WTC11 (cell line): ENCODE measurements at regions not wholly inside any gene's neighbourhood (a gene's known extent, or its start where the extent isn't known, plus 50 kb on each side); places are given as distances from the start of the nearest gene placed in this dataset.

ENCODE experiments used
- ATAC-seq: fragments of 200-7000 bp; cut with Tn5 transposase; 2 replicates; pipeline ENCODE4 v1.10.0; 2021; ENCODE audit warnings: mild to moderate bottlenecking, moderate library complexity
- CTCF ChIA-PET: fragments of 300-600 bp; sonication (Branson Sonifier 250); formaldehyde crosslinking; loops from one replicate; lab custom pipeline; 2021; ENCODE audit warnings: antibody characterized with exemption; lab: Charles Lee
- POLR2A ChIA-PET: fragments of 350-600 bp; sonication (Branson Sonifier 250); formaldehyde crosslinking; loops from one replicate; lab custom pipeline; 2021; ENCODE audit warnings: antibody characterized with exemption; lab: Charles Lee
- DNase-seq: peaks from one replicate; pipeline ENCODE4 v3.0.0; 2021; ENCODE audit warnings: low spot score
- H3K27ac Mint-ChIP-seq: 2 replicates; pipeline ENCODE4 v1.8.0; 2021; ENCODE audit warnings: mixed read lengths
- H3K27me3 Mint-ChIP-seq: 2 replicates; pipeline ENCODE4 v1.8.0; 2021; ENCODE audit warnings: low read depth, mild to moderate bottlenecking, moderate library complexity, mixed read lengths
- H3K36me3 Mint-ChIP-seq: 2 replicates; pipeline ENCODE4 v1.8.0; 2021; ENCODE audit warnings: mixed read lengths
- H3K4me1 Mint-ChIP-seq: 2 replicates; pipeline ENCODE4 v1.8.0; 2022; ENCODE audit warnings: mixed read lengths
- H3K4me3 Mint-ChIP-seq: 2 replicates; pipeline ENCODE4 v1.8.0; 2021; ENCODE audit warnings: mild to moderate bottlenecking, moderate library complexity, mixed read lengths
- H3K9me3 Mint-ChIP-seq: 2 replicates; pipeline ENCODE4 v1.8.0; 2021; ENCODE audit warnings: mixed read lengths
- ATF3 ChIP-seq: sonication (generic); formaldehyde crosslinking; conservative IDR thresholded peaks from 2 replicates; pipeline ENCODE4 v1.8.1; 2022; ENCODE audit warnings: mild to moderate bottlenecking, missing genetic modification reagents
- CBFB ChIP-seq: sonication (generic); formaldehyde crosslinking; IDR thresholded peaks from 2 replicates; pipeline ENCODE4 v1.8.1; 2022; ENCODE audit warnings: mild to moderate bottlenecking, low read depth, missing genetic modification reagents
- CDX4 ChIP-seq: fragments of 250-450 bp; sonication (Bioruptor Pico); IDR thresholded peaks from 2 replicates; pipeline ENCODE4 v1.9.0; 2021; ENCODE audit warnings: moderate library complexity, mild to moderate bottlenecking, inconsistent platforms, borderline replicate concordance
- CREB1 ChIP-seq: sonication (generic); formaldehyde crosslinking; IDR thresholded peaks from 2 replicates; pipeline ENCODE4 v1.8.0; 2023; ENCODE audit warnings: mild to moderate bottlenecking, missing genetic modification reagents
- CREM ChIP-seq: sonication (generic); formaldehyde crosslinking; IDR thresholded peaks from 2 replicates; pipeline ENCODE4 v1.8.1; 2022; ENCODE audit warnings: mild to moderate bottlenecking, missing genetic modification reagents, moderate library complexity
- E2F4 ChIP-seq: sonication (generic); formaldehyde crosslinking; IDR thresholded peaks from 2 replicates; pipeline ENCODE4 v1.8.1; 2022; ENCODE audit warnings: low read depth, mild to moderate bottlenecking, moderate library complexity, missing genetic modification reagents, borderline replicate concordance
- E2F5 ChIP-seq: sonication (generic); formaldehyde crosslinking; IDR thresholded peaks from 2 replicates; pipeline ENCODE4 v1.8.1; 2022; ENCODE audit warnings: mild to moderate bottlenecking, moderate library complexity, missing genetic modification reagents
- ESRRA ChIP-seq: sonication (generic); formaldehyde crosslinking; IDR thresholded peaks from 2 replicates; pipeline ENCODE4 v1.8.1; 2022; ENCODE audit warnings: mild to moderate bottlenecking, missing genetic modification reagents, borderline replicate concordance
- FOXP1 ChIP-seq: sonication (generic); formaldehyde crosslinking; IDR thresholded peaks from 2 replicates; pipeline ENCODE4 v1.8.0; 2022; ENCODE audit warnings: missing genetic modification reagents, mild to moderate bottlenecking, moderate library complexity, borderline replicate concordance
- GTF2I ChIP-seq: fragments of 250-450 bp; sonication (Bioruptor Pico); conservative IDR thresholded peaks from 2 replicates; pipeline ENCODE4 v1.4.0; 2021; ENCODE audit warnings: mild to moderate bottlenecking
- JUN ChIP-seq: sonication (generic); formaldehyde crosslinking; IDR thresholded peaks from 2 replicates; pipeline ENCODE4 v1.8.0; 2023; ENCODE audit warnings: mild to moderate bottlenecking, missing genetic modification reagents
- OVOL2 ChIP-seq: fragments of 250-450 bp; sonication (Bioruptor Pico); IDR thresholded peaks from 2 replicates; pipeline ENCODE4 v1.9.0; 2021; ENCODE audit warnings: mild to moderate bottlenecking, borderline replicate concordance
- PRDM15 ChIP-seq: sonication (generic); formaldehyde crosslinking; IDR thresholded peaks from 2 replicates; pipeline ENCODE4 v1.8.0; 2022; ENCODE audit warnings: missing genetic modification reagents
- RELA ChIP-seq: sonication (generic); formaldehyde crosslinking; IDR thresholded peaks from 2 replicates; pipeline ENCODE4 v1.8.1; 2022; ENCODE audit warnings: missing genetic modification reagents, mild to moderate bottlenecking, borderline replicate concordance
- ZNF232 ChIP-seq: sonication (generic); formaldehyde crosslinking; IDR thresholded peaks from 2 replicates; pipeline ENCODE4 v1.8.0; 2022; ENCODE audit warnings: mild to moderate bottlenecking, missing genetic modification reagents
- ZNF396 ChIP-seq: fragments of 250-450 bp; sonication (Bioruptor Pico); IDR thresholded peaks from 2 replicates; pipeline ENCODE4 v1.8.0; 2021; ENCODE audit warnings: mild to moderate bottlenecking, moderate library complexity, borderline replicate concordance
- ZNF416 ChIP-seq: fragments of 250-450 bp; sonication (Bioruptor Pico); IDR thresholded peaks from 2 replicates; pipeline ENCODE4 v1.9.0; 2021; ENCODE audit warnings: mild to moderate bottlenecking, inconsistent platforms
- ZNF532 ChIP-seq: fragments of 250-450 bp; sonication (Bioruptor Pico); IDR thresholded peaks from 2 replicates; pipeline ENCODE4 v1.9.0; 2021; ENCODE audit warnings: mild to moderate bottlenecking, borderline replicate concordance

- POLR2A ChIA-PET: interaction anchor here (0.7 kb wide), 1 partner anchor 218 kb away, joined by 3 read pairs; no protein-coding TSS in a partner anchor
- Mint-ChIP-seq H3K4me1 (peaks cover 7% of the 10 kb centered on the region; the same call in 1 of the 2 replicates), H3K36me3 (no peaks in the 10 kb centered on the region), H3K4me3 (no peak overlapping the region), H3K27me3 (no peaks in the 10 kb centered on the region), H3K27ac (no peak overlapping the region), H3K9me3 (peaks cover 11% of the 10 kb centered on the region)
- no peak for TF ChIP-seq OVOL2 (CRISPR knock-in tag)
- no peak for TF ChIP-seq CDX4
- TF ChIP-seq CREB1 (CRISPR knock-in tag): no peak
- TF ChIP-seq JUN (CRISPR knock-in tag): no peak
- TF ChIP-seq ZNF532 (CRISPR knock-in tag): no peak
- TF ChIP-seq ATF3 (CRISPR knock-in tag): no peak
- no peak for TF ChIP-seq RELA (CRISPR knock-in tag)
- no peak for TF ChIP-seq ZNF396 (CRISPR knock-in tag)
- no peak for TF ChIP-seq GTF2I (CRISPR knock-in tag)
- TF ChIP-seq E2F4 (CRISPR knock-in tag): no peak
- no peak for TF ChIP-seq CBFB (CRISPR knock-in tag)
- TF ChIP-seq ZNF232 (CRISPR knock-in tag): no peak
- TF ChIP-seq E2F5 (CRISPR knock-in tag): no peak
- no peak for TF ChIP-seq ESRRA (CRISPR knock-in tag)
- TF ChIP-seq PRDM15: no peak
- no peak for TF ChIP-seq CREM
- TF ChIP-seq FOXP1 (CRISPR knock-in tag): no peak
- TF ChIP-seq ZNF416: no peak
- no peak for ATAC-seq
- DNase-seq: no peak
- CTCF ChIA-PET: no interaction called here
These were observed 53.4 kb upstream of the C3orf80 start for GRCh38 chr3:160171813-160172212.
